Activated naive CD4-positive, alpha-beta T cell treated with anti-CD3 and anti-CD28 coated beads, Interleukin-2, amount 50 U/mL, for 72 hours (primary cell): ENCODE measurements at regions not wholly inside any gene's neighbourhood (a gene's known extent, or its start where the extent isn't known, plus 50 kb on each side); places are given as distances from the start of the nearest gene placed in this dataset.

Source experiments
- ATAC-seq, 2 donors: fragments of 150-1000 bp; cut with Tn5 transposase; 2 replicates each; pipeline ENCODE4 v1.10.0; 2021; ENCODE audit warnings: mild to moderate bottlenecking in 2 of 2, moderate library complexity in 2 of 2
- DNase-seq, 2 donors: peaks; one replicate each; pipeline ENCODE4 v3.0.0; 2021 to 2022; ENCODE audit warnings: low spot score in 2 of 2
- H3K27ac Mint-ChIP-seq, 2 donors: one replicate each; pipeline ENCODE4 v1.8.0; 2022; ENCODE audit warnings: mild to moderate bottlenecking in 2 of 2, mixed read lengths in 2 of 2
- H3K36me3 Mint-ChIP-seq, 2 donors: one replicate each; pipeline ENCODE4 v1.8.0; 2022; ENCODE audit warnings: mixed read lengths in 2 of 2
- H3K9me3 Mint-ChIP-seq, 2 donors: one replicate each; pipeline ENCODE4 v1.8.0; 2022; ENCODE audit warnings: mixed read lengths in 2 of 2

DNA sequence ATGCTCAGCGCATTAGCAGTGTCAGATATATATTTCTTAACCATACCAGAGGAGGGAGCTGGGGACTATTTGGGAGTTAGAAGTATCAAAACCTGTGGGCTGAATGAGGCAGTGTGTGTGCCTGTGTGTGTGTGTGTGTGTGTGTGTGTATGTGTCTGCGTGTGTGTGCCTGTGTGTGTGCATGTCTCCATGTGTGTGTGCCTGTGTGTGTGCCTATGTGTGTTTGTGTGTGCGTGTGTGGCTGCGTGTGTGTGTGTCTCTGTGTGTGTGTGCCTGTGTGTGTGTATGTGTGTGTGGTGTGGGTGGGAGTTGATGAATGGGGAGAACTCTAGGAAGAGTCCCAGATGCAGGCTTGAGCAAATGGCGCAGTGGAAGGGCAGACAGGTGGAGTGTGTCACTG is 92.9 kb downstream of the PAX1 start:
- H3K27ac Mint-ChIP-seq, result no peak overlapping the region
- H3K9me3 Mint-ChIP-seq, result peaks cover 9 to 11% of the 10 kb centered on the region in 2 donors
- DNase-seq (no peak), ATAC-seq (no peak)
- no peaks in the 10 kb centered on the region for H3K36me3 Mint-ChIP-seq

DNA sequence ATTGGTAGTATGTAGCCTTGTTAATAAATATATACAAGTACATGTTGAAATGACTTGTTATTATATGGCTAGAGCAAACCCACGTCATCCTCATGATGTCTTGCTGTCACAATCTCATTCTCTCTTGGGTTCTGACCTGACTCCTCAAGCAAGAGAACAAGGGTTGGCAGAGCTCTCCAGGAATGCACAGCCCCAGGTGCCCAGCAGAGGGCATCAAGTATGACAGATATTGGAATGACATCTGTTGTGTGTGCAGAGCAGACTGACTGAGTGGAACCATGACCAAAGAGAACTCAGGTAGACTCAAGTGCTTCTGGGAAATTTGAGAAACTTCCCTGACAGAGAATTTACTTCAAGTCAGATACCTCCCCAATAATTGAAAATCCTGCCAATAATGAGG is 90.6 kb downstream of the PAX1 start:
- H3K27ac Mint-ChIP-seq, result no peak overlapping the region
- H3K9me3 Mint-ChIP-seq, result peaks cover 5 to 13% of the 10 kb centered on the region in 2 donors
- DNase-seq (no peak), ATAC-seq (no peak)
- no peaks in the 10 kb centered on the region for H3K36me3 Mint-ChIP-seq

DNA sequence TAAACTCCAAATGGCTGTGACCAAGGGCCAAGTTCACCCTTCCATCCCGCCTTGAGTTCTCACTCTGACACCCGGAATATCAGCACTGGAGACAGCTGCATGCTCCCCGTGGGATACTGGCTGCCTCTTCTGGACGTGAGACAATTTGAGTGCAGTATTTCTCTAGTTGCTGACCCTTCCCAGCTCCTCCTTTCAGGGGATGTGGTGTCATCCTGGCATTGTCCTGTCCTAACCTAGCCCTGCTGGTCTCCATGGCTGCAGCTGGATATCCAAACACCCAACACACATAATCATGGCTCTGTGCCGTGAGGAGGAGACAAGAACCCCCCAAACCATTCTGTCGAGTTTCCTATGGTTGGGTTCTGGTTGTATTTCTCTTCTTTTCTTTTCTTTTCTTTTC is 82.6 kb downstream of the PAX1 start:
- H3K9me3 Mint-ChIP-seq, result peaks cover 12 to 17% of the 10 kb centered on the region in 2 donors
- no peak for ATAC-seq

DNA sequence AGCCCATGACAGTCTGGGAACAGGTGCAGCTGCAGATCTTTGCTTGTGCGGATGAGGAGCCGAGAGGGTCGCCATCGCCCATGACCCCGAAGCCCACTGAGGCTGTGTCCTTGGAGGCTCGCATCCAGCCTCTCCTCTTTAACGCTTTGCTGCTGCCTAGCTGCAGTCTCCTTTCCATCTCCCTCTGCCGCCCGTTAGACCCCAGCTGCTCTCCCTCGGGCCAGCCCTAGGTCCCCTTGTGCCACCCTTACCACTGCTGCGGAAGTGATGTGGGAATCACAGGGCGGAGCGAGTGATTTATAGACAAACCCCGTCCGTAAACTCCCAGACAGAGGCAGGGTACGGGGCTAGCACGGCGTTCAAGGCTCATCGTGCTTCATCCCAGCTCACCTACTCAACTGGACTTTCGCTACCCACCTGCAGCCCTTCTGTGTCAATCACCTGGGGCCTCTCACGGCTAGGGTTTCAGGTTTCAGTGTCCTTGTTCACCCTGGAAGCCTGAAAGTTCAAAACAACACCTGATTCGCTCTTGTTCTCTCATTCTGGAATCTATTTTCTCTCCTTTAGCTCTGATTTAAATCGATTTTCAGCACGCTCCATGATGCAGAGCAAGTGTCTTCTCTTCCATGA is 76.1 kb downstream of the PAX1 start:
- DNase-seq (no peak), ATAC-seq (no peak)
- peaks cover 17 to 19% of the 10 kb centered on the region in 2 donors for H3K9me3 Mint-ChIP-seq
- no peak overlapping the region for H3K27ac Mint-ChIP-seq
- no peaks in the 10 kb centered on the region for H3K36me3 Mint-ChIP-seq

More for the DNA sequence above, 82.6 kb downstream of the PAX1 start:
- H3K36me3 Mint-ChIP-seq, result no peaks in the 10 kb centered on the region
- no peak overlapping the region for H3K27ac Mint-ChIP-seq
- no peak for DNase-seq

DNA sequence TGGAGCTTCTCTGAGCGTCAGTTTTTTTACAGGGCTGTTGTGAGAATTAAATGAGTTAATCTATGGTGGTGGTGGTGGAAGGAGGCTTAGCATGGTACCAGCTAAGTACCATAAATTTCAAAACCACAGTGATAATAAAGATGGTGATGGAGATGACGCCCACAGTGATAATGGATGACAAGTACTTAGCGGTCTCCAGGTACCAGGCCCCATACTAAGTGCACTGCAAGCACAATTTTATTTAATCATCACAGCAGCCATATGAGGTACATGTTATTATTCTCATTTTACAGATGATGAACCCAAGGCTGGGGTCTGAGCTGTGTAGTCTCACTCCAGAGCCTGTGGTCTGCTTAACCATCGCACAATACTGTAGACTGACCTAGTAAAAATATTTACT is 75.1 kb downstream of the PAX1 start:
- H3K9me3 Mint-ChIP-seq, result peaks cover 12 to 19% of the 10 kb centered on the region in 2 donors
- no peak overlapping the region for H3K27ac Mint-ChIP-seq
- DNase-seq, result no peak
- ATAC-seq, result no peak
- H3K36me3 Mint-ChIP-seq, result no peaks in the 10 kb centered on the region
